ENCODE measurements at regions not wholly inside any gene's neighbourhood (a gene's known extent, or its start where the extent isn't known, plus 50 kb on each side); places are given as distances from the start of the nearest gene placed in this dataset.

DNA sequence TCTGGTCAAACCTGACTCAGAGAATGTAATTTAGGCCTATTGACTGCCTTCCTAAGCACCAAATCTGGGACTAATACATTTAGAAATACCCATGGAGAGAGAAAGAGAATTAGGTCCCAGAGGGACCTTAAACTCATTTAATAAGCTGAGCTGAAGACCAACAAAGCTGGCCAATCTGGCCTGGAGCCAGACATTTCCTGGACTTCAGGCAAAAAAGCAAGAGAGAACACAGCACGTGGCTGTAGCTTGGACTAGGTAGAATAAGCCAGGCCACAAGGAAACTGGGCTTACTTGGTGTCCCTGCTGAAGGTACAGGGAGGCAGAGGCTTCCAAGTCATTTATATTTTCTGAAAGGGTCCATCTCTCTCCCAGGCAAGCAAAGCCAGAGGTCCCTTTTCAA lies 88.1 kb downstream of the RTP4 start:
- TF ChIP-seq, protein P1, sequence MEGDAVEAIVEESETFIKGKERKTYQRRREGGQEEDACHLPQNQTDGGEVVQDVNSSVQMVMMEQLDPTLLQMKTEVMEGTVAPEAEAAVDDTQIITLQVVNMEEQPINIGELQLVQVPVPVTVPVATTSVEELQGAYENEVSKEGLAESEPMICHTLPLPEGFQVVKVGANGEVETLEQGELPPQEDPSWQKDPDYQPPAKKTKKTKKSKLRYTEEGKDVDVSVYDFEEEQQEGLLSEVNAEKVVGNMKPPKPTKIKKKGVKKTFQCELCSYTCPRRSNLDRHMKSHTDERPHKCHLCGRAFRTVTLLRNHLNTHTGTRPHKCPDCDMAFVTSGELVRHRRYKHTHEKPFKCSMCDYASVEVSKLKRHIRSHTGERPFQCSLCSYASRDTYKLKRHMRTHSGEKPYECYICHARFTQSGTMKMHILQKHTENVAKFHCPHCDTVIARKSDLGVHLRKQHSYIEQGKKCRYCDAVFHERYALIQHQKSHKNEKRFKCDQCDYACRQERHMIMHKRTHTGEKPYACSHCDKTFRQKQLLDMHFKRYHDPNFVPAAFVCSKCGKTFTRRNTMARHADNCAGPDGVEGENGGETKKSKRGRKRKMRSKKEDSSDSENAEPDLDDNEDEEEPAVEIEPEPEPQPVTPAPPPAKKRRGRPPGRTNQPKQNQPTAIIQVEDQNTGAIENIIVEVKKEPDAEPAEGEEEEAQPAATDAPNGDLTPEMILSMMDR (conservative IDR thresholded peaks at IDR 0.05 in 1 of 2, IDR thresholded peaks at IDR 0.05 in 1 of 2; ENCODE audit: low read depth in 1 of 2, low read length in 2 of 2), result no peak
- no peak for TF ChIP-seq EZH2 (IDR thresholded peaks at IDR 0.05; ENCODE audit: low read length, missing control alignments)
